Activated CD8-positive, alpha-beta T cell treated with anti-CD3 and anti-CD28 coated beads for 36 hours (primary cell): ENCODE measurements at regions not wholly inside any gene's neighbourhood (a gene's known extent, or its start where the extent isn't known, plus 50 kb on each side); places are given as distances from the start of the nearest gene placed in this dataset.

ENCODE experiments used
- ATAC-seq: fragments of 200-7000 bp; cut with Tn5 transposase; one replicate; pipeline ENCODE4 v1.10.0; 2021; ENCODE audit warnings: mild to moderate bottlenecking, moderate library complexity
- CTCF ChIA-PET: fragments of 350-600 bp; sonication (Branson Sonifier 250); formaldehyde crosslinking; loops from one replicate; lab custom pipeline; 2021; ENCODE audit warnings: antibody characterized with exemption; lab: Charles Lee
- POLR2A ChIA-PET: fragments of 350-600 bp; sonication (Branson Sonifier 250); formaldehyde crosslinking; loops from one replicate; lab custom pipeline; 2021; ENCODE audit warnings: antibody characterized with exemption; lab: Charles Lee
- DNase-seq: peaks from one replicate; pipeline ENCODE4 v3.0.0-alpha.2; 2020
- H3K27ac Mint-ChIP-seq: one replicate; pipeline ENCODE4 v1.8.0; 2021; ENCODE audit warnings: mild to moderate bottlenecking, mixed read lengths
- H3K27me3 Mint-ChIP-seq: one replicate; pipeline ENCODE4 v1.8.0; 2021; ENCODE audit warnings: mixed read lengths
- H3K36me3 Mint-ChIP-seq: one replicate; pipeline ENCODE4 v1.8.0; 2021; ENCODE audit warnings: low read depth, mixed read lengths
- H3K4me1 Mint-ChIP-seq: one replicate; pipeline ENCODE4 v1.8.0; 2021; ENCODE audit warnings: low read depth, mixed read lengths
- H3K4me3 Mint-ChIP-seq: one replicate; pipeline ENCODE4 v1.8.0; 2021; ENCODE audit warnings: mild to moderate bottlenecking, moderate library complexity, mixed read lengths
- H3K9me3 Mint-ChIP-seq: one replicate; pipeline ENCODE4 v1.8.0; 2021; ENCODE audit warnings: mixed read lengths
- CTCF ChIP-seq: fragments of 200-600 bp; IDR thresholded peaks from one replicate; pipeline ENCODE4 v1.8.0; 2022; ENCODE audit warnings: antibody characterized with exemption, mild to moderate bottlenecking
- intact Hi-C: fragments of 100-400 bp; cut with micrococcal nuclease; formaldehyde crosslinking; loops from one replicate; pipeline ENCODE4 v1.10.0; 2022

GRCh38 chr1:30371888-30372791 is 351.2 kb downstream of the MATN1 start:
- H3K4me1 Mint-ChIP-seq: no peaks in the 10 kb centered on the region
- ChIA-PET CTCF (no interaction called here), POLR2A (no interaction called here)
- DNase-seq (no peak), ATAC-seq (no peak)
- H3K36me3 Mint-ChIP-seq: no peaks in the 10 kb centered on the region
- no peaks in the 10 kb centered on the region for H3K9me3 Mint-ChIP-seq
- no peak for TF ChIP-seq CTCF
- no peak overlapping the region for H3K27ac Mint-ChIP-seq
- intact Hi-C loops: no loop called here
- H3K4me3 Mint-ChIP-seq: no peak overlapping the region
- H3K27me3 Mint-ChIP-seq: peaks cover 5% of the 10 kb centered on the region

- H3K27ac Mint-ChIP-seq: no peak overlapping the region
- DNase-seq (no peak), ATAC-seq (no peak)
- TF ChIP-seq CTCF: no peak
- ChIA-PET POLR2A (no interaction called here), CTCF (interaction anchor here (3.4 kb wide), 1 partner anchor 9 kb away, joined by 26 read pairs; no protein-coding TSS in a partner anchor)
- H3K27me3 Mint-ChIP-seq: peaks cover 6% of the 10 kb centered on the region
- intact Hi-C loops: no loop called here
- H3K9me3 Mint-ChIP-seq: no peaks in the 10 kb centered on the region
- no peaks in the 10 kb centered on the region for H3K36me3 Mint-ChIP-seq
- H3K4me1 Mint-ChIP-seq: no peaks in the 10 kb centered on the region
- H3K4me3 Mint-ChIP-seq: no peak overlapping the region
Measured at GRCh38 chr1:30371179-30371788, 352.1 kb downstream of the MATN1 start.

- DNase-seq: no peak
- Mint-ChIP-seq H3K4me1 (no peaks in the 10 kb centered on the region), H3K27me3 (peaks cover 8% of the 10 kb centered on the region), H3K9me3 (no peaks in the 10 kb centered on the region), H3K4me3 (no peak overlapping the region), H3K36me3 (no peaks in the 10 kb centered on the region), H3K27ac (no peak overlapping the region)
- TF ChIP-seq CTCF: no peak
- ChIA-PET POLR2A (no interaction called here), CTCF (interaction anchor here (3.4 kb wide), 1 partner anchor 12 kb away, joined by 26 read pairs; no protein-coding TSS in a partner anchor)
- ATAC-seq: no peak
- intact Hi-C loops: no loop called here
Measured at GRCh38 chr1:30368651-30369240, 354.6 kb downstream of the MATN1 start.

GRCh38 chr1:30366911-30367310 is 356.5 kb downstream of the MATN1 start:
- POLR2A ChIA-PET: no interaction called here
- ATAC-seq: no peak
- Mint-ChIP-seq H3K27ac (no peak overlapping the region), H3K9me3 (no peaks in the 10 kb centered on the region), H3K27me3 (peaks cover 8% of the 10 kb centered on the region), H3K36me3 (no peaks in the 10 kb centered on the region), H3K4me1 (no peaks in the 10 kb centered on the region), H3K4me3 (no peak overlapping the region)
- DNase-seq: no peak
- no peak for TF ChIP-seq CTCF
- CTCF ChIA-PET: interaction anchor here (2.1 kb wide), 1 partner anchor 14 kb away, joined by 7 read pairs; no protein-coding TSS in a partner anchor
- intact Hi-C loops: no loop called here
